HG03342 (cell line): ENCODE measurements at regions not wholly inside any gene's neighbourhood (a gene's known extent, or its start where the extent isn't known, plus 50 kb on each side); places are given as distances from the start of the nearest gene placed in this dataset.

Experiments
- ATAC-seq: cut with Tn5 transposase; IDR thresholded peaks from one replicate; pipeline ENCODE4 v1.9.1; 2021; ENCODE audit warnings: mild to moderate bottlenecking, moderate library complexity; ENCODE audit not compliant: unreplicated experiment

- ATAC-seq = no peak
These were observed 61.3 kb upstream of the NFKB1 start for GRCh38 chr4:102439812-102440211.

DNA sequence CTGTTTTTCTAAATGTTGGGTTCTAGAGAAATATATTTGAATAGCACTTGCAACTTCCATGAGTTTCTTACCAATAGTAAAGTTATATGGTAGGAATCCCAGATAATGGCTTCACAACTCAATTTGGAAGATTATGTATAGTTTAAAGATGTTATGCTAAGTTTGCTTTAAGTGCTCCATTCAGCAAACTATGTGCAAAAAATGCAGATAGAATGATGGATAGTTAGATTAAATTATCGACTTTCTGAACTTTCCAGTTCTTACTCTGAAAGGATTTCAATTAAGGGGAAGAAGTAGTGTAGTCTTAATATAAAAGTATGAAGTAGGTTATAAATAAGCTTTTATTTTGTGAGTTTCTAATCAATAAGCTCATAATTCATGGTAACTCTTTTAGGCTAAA is 60.7 kb upstream of the NFKB1 start:
- ATAC-seq = no peak

DNA sequence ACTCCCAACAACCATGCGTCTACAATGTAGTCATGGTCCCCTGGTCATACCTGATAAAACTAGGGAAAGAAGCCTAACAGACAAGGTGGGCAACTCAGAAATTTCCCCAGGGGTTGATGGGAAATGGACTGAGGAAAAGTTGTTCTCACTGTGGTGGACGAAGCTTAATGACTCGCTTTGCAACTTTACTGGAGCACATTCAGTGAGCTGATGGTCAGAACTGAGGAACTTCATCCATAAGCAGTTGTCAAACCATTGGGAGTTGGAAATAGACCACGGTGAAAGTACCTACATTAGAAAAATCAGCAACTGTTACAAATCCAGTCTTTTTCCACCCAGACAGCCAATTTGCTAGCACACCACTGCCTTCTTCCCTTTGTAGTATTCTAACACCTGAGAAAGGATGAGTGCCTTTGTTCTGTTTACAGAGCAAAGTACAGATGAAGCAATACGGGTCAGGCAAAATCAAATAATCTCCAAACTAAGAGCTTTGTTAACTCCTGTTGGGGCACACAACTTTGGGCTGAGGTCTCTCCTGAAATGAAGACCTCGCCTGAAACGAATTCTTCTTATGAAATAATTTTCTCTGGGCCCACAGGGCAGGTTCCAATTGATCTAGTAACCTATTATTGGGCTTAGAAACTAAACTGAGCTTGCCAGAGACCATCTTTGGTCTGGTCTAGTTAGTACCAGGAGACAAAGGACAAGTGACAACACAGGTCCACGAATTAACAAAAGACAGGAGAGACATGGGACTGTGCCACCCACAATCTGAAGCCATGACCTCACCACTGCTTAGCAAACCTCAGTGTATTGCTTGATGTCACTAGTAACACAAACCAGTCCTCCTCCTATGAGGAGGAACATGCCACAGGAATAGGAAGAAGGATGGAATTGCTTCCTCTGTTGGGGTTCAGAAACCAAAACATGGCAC is 58.9 kb upstream of the NFKB1 start:
- no peak for ATAC-seq

DNA sequence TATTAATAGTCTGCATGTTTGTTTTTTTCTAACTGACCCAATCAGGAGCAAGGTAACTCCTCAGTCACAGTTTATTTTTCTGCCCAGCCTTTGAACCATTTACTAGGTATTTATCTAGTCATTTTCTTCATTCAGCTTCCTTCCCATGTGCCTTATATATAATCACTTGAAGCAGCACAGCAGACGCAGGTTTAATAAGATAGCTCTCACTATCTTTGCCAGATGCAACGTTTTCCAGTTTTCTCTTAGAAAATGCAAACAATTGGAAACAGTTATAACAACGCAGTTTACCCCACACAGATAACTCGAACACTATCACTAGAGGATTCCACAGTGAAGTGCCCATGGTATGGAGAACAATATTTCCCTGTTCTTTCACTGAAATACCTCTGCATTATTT is 56.4 kb upstream of the NFKB1 start:
- no peak for ATAC-seq

DNA sequence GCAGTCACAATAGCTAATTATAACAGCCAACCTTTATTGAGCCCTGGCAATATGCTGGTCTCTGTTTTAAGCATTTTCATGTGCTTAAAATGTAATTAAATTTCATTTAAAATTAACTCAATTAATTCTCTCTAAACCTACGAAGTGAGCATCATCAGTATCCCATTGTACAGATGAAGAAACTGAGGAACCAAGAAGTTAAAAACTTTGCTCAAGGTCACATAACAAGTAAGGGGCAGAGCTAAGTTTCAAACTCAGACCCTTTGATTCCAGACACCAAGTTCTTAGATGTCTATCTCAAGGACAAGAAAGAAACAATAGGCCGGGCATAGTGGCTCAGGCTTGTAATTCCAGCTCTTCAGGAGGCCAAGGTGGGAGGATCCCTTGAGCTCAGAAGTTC is 55.9 kb upstream of the NFKB1 start:
- no peak for ATAC-seq

- ATAC-seq = no peak
These were observed 53.7 kb upstream of the NFKB1 start for GRCh38 chr4:102447413-102447812.

DNA sequence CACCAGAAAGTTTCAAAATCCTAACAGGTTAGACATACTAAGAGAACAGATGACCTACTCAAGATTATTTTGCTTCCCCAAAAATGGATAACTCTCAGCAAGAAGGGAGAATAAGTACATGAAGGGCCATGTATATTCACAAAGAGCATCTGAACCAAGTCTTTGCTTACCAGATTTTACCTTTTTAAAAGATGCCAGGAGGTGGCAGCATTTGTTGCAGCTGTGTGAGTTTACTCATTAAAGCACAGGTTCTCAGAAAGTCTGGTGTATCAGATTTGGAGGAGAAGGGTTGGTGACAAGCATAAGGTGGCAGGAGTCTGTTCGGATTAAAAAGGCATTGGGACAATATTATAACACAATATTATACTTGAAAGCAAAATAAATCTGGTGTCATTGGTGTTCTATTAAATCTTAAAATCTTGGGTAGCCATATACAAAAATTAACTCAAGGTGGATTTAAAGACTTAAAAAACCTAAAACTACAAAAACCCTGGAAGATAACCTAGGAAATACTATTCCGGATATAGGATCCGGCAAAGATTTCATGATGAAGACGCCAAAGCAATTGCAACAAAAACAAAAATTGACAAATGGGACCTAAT is 51.3 kb upstream of the NFKB1 start:
- peak; percentile 61 for ATAC-seq

DNA sequence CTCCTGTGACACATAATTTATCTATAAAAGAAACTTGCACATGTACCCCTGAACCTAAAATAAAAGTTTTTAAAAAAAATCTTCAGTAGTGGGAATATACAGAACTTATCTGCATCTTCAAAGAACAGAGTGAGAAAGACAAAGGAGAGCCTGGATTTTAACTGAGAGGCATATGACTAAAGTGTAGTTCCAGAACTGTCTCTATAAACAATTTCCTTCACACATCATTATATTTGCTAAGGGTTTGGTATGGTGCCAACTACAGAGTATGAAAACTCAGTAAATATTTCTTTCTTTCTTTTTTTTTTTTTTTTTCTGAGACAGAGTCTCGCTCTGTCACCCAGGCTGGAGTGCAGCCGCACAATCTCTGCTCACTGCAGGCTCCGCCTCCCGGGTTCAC is 49.9 kb upstream of the NFKB1 start:
- ATAC-seq = no peak
